ENCODE measurements at regions not wholly inside any gene's neighbourhood (a gene's known extent, or its start where the extent isn't known, plus 50 kb on each side); places are given as distances from the start of the nearest gene placed in this dataset.

GRCh38 chr5:164563370-164563769 is 1058.0 kb downstream of the MAT2B start:
- DNase-seq: no peak

GRCh38 chr5:164573397-164573796 is 1068.0 kb downstream of the MAT2B start:
- DNase-seq: no peak

- DNase-seq: no peak
These were observed 1071.8 kb downstream of the MAT2B start for GRCh38 chr5:164577201-164577600.

GRCh38 chr5:164577742-164578141 is 1072.3 kb downstream of the MAT2B start:
- DNase-seq: no peak

- DNase-seq: no peak
These were observed 1073.0 kb downstream of the MAT2B start for GRCh38 chr5:164578401-164578800.

- DNase-seq: no peak
These were observed 1073.5 kb downstream of the MAT2B start for GRCh38 chr5:164578911-164579310.

GRCh38 chr5:164580155-164580554 is 1074.7 kb downstream of the MAT2B start:
- no peak for DNase-seq

GRCh38 chr5:164581889-164582288 is 1076.5 kb downstream of the MAT2B start:
- no peak for DNase-seq

GRCh38 chr5:164593982-164594381 is 1088.6 kb downstream of the MAT2B start:
- DNase-seq: no peak

- DNase-seq: no peak
These were observed 1092.0 kb downstream of the MAT2B start for GRCh38 chr5:164597293-164597900.

- DNase-seq: no peak
These were observed 1094.9 kb downstream of the MAT2B start for GRCh38 chr5:164600274-164600673.

- DNase-seq: no peak
These were observed 1095.6 kb downstream of the MAT2B start for GRCh38 chr5:164600929-164601535.

GRCh38 chr5:164608507-164608906 is 1103.1 kb downstream of the MAT2B start:
- no peak for DNase-seq

GRCh38 chr5:164610374-164610773 is 1105.0 kb downstream of the MAT2B start:
- DNase-seq: no peak

GRCh38 chr5:164614707-164615106 is 1109.3 kb downstream of the MAT2B start:
- DNase-seq: no peak

GRCh38 chr5:164617290-164617689 is 1111.9 kb downstream of the MAT2B start:
- no peak for DNase-seq

- DNase-seq: no peak
These were observed 1121.6 kb downstream of the MAT2B start for GRCh38 chr5:164627021-164627420.

- DNase-seq: no peak
These were observed 1131.0 kb downstream of the MAT2B start for GRCh38 chr5:164636456-164636855.

- no peak for DNase-seq
These were observed 1132.6 kb downstream of the MAT2B start for GRCh38 chr5:164637931-164638521.

- DNase-seq: no peak
These were observed 1143.8 kb downstream of the MAT2B start for GRCh38 chr5:164649266-164649665.

GRCh38 chr5:164650427-164650826 is 1145.0 kb downstream of the MAT2B start:
- no peak for DNase-seq

- DNase-seq: no peak
These were observed 1146.3 kb downstream of the MAT2B start for GRCh38 chr5:164651546-164652275.

- DNase-seq: no peak
These were observed 1146.8 kb downstream of the MAT2B start for GRCh38 chr5:164652276-164652660.

Measured in amygdala (tissue), 56 donors.